ENCODE measurements at regions not wholly inside any gene's neighbourhood (a gene's known extent, or its start where the extent isn't known, plus 50 kb on each side); places are given as distances from the start of the nearest gene placed in this dataset.

DNA sequence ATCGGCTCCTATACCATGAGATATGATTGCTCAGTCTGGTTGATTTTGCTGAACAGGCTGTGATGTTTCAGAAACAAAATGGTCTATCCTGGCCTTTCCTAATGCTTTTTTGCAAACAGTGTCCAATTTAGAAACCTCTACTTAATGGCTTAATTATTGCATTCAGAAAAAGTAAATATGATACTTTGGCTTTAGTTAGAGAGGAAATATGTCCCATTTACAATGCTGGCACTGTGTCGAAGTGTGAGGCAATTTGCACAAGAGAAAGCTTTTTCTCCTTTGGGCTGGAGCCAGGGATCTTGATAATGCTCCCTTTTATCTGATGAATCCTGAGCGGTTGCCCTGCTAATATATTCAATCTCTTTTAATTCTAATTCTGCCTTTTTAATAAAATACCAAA lies 418.9 kb downstream of the EPHA4 start:
- DNase-seq, result no peak

DNA sequence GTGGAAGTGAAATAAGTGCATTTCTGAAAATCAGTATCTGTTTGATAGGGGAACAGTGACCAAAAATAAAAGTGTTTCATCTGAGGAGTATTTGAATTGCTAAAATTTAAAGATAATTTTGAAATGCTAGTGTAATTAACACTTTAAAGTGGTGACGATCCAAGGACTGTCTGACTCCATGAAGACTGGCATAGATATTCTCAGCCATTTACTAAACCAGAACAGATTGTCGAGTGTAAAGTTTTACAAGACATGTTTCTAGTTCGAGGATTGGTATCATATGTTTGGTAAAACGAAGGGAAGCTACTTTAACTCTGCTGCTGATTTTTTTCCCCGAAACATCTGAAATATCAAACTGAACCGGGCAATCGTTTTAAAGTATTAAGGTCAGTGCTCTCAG lies 417.9 kb downstream of the EPHA4 start:
- no peak for DNase-seq

DNA sequence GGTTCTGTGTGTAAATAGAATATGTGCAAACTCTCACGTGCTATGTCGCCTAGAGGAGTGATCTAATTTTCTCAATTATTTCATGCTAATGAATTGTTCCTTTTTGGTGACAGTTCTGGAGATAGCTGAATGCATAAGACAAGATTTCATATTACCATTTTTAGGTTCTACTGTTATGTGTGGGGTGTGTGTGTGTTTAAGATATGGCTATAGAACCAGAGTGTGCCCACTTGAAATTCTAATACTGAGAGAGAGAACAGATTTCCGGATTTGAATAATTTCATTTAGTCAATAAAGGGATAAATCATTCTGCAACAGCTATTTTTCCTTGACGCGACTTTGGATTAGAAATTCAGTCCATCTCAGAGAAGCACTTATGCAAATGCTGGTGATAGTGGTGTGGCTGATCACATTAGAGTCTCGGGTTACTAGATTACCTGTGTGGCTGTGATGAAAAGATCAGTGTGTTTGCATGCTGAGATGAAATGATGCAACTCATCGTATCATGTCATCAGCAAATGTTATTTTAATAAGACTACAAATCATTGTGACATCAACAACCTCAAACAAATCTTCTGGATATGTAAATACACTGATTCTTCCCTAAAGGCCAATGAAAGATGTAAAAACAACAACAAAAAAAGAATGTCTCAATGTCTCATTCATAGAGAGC lies 415.9 kb downstream of the EPHA4 start:
- DNase-seq, result no peak

GRCh38 chr2:221161186-221161585 lies 410.9 kb downstream of the EPHA4 start:
- no peak for DNase-seq

DNA sequence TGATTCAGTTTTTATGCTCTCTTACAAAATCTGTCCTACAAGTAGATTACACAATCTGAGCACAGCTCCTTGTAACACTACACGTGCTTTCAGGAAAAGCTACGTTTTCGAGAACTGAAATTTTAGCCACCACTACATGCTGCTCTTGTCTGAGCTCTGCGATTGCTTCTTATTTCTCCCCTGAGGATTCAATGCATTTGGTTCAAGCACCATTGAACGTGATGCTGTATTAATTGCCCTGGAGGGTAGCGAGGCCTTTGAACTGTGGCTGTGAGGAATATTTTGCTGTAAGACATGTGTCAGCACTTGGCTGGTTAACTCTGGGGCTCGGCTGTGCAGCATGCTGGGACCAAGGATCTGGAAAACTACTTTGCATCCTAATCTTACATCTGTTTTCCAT lies 405.8 kb downstream of the EPHA4 start:
- DNase-seq, result no peak

- no peak for DNase-seq
Measured at GRCh38 chr2:221167561-221167960, 404.5 kb downstream of the EPHA4 start.

DNA sequence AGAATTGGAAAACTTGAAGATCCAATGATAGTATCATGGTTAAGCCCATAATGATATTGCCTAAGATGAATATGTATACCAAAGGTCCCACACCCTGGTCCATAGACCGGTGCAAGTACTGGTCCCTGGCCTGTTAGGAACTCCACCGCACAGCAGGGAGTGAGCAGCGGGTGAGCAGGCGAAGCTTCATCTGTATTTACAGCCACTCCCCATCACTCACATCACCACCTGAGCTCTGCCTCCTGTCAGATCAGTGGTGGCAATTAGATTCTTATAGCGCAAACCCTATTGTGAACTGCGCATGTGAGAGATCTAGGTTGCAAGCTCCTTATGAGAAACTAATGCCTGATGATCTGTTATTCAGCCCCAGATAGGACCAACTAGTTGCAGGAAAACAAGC lies 402.4 kb downstream of the EPHA4 start:
- DNase-seq, result no peak

- no peak for DNase-seq
Measured at GRCh38 chr2:221170548-221170947, 401.6 kb downstream of the EPHA4 start.

DNA sequence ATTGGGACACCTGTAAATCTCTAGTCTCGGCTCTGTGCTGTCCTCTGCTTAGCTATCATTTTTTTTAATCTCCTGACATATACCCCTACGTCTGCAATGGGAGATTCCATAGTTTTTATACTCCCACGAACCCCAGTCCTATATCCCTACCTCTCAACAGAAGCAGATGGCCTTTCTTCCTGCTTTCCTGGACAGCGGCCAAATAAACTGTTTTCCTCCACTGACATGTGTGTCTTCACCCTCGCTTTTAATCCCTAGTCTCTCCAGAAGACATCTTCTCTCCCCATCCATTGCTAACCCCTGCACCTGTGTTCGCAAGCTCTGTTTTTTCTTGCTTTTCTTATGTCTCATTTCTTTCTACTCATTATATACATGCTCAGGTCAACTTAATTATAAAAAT lies 395.4 kb downstream of the EPHA4 start:
- no peak for DNase-seq

DNA sequence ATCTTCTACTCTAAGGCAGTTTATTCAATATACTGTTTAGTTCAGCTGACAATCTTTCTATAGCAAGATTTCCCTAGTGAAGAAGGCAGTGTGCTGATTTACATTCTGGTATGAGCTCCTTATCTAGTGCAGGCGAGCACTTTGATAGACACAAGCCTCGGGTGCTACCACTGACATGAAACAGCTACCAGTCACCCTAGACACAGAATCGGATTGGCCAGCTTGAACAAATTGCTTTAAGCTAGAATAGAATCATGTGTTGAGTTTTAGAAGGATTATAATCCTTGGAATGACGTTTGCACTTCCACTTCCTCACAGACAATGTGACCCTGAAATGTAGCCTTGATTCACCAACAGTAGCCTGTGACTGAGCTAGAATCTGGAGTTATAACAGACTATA lies 394.0 kb downstream of the EPHA4 start:
- no peak for DNase-seq

GRCh38 chr2:221186873-221187272 lies 385.2 kb downstream of the EPHA4 start:
- no peak for DNase-seq

- no peak for DNase-seq
Measured at GRCh38 chr2:221189431-221190067, 382.6 kb downstream of the EPHA4 start.

DNA sequence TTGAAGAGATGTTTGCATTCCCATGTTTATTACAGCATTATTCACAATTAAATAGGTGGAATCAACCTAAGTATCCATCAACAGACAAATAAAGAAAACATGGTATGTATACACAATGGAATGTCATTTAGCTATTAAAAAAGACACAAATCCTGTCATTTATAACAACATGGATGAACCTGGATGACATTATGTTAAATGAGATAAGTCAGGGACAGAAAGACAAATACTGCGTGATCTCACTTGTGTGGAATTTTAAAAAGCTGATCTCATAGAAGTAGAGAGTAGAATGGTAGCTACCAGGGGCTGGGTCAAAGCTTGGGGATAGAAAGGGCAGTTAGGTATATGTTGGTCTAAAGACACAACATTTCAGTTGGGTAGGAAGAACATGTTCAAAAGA lies 376.3 kb downstream of the EPHA4 start:
- DNase-seq, result no peak

GRCh38 chr2:221197225-221197856 lies 374.8 kb downstream of the EPHA4 start:
- no peak for DNase-seq

GRCh38 chr2:221198309-221198708 lies 373.8 kb downstream of the EPHA4 start:
- DNase-seq, result no peak

GRCh38 chr2:221200184-221200839 lies 371.8 kb downstream of the EPHA4 start:
- DNase-seq, result no peak

DNA sequence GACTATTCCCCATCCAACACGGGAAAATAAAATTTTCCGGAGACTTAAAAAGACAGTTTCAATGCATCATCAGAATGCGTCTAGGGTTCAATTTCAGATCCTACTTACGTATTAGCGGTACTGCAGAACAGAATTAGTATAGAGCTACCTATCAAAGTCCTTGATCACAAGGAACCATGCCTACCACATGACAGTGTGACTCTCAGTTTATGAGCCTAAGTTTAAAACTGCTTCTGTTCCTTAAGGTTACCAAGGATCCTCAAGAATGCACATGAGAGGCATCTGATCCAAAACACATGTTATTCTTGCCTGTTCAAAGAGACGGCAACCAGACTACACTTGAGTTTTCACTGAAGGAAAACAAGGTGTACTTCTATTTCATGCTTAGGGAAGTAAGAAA lies 369.7 kb downstream of the EPHA4 start:
- DNase-seq, result no peak

DNA sequence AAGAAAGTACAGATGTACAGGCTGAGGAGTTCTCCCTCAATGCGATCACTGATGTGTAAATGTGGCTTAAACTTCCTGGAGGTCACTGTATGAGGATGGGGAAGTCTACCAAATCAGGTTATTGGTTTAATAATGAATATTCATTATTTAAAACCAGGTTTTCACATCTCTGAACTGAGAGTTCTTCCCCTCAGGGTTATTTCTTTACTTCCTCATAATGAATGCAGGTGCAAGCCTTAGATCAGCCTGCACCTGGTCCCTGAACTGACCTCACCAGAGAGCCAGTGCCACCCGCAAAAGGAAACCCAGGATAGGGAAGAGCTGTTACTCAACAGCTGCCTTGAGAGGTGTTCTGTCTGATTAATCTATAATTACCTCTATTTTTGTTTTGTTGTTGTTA lies 369.0 kb downstream of the EPHA4 start:
- DNase-seq, result no peak

GRCh38 chr2:221203856-221204255 lies 368.2 kb downstream of the EPHA4 start:
- no peak for DNase-seq

GRCh38 chr2:221204699-221205098 lies 367.4 kb downstream of the EPHA4 start:
- DNase-seq, result no peak

DNA sequence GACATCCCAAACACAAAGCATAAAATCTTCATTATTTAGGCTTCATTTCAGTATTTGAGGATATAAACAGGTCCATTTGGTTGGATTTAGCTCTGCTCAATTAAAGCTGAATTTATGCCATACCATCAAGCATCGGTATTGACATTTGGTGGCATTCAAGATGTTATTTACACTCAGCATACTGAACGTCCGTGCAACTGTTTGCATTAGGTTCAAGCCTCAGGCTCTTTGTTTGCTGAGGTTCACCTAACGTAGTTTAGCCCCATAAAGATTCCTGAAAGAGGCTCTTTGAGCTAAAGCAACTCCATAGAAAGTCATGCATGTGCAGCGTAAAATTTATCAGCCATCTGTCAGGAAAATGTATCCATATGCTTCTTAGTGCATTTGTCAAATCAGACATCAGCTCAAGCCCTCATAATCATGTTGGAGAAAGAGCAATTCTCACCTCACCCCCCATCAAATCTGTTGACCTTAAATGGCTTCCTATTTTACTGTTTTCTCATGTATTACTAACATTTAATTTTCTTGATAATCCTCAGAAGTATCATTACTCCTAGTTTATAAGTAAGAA lies 366.9 kb downstream of the EPHA4 start:
- DNase-seq, result no peak

GRCh38 chr2:221210686-221211085 lies 361.4 kb downstream of the EPHA4 start:
- DNase-seq, result no peak

DNA sequence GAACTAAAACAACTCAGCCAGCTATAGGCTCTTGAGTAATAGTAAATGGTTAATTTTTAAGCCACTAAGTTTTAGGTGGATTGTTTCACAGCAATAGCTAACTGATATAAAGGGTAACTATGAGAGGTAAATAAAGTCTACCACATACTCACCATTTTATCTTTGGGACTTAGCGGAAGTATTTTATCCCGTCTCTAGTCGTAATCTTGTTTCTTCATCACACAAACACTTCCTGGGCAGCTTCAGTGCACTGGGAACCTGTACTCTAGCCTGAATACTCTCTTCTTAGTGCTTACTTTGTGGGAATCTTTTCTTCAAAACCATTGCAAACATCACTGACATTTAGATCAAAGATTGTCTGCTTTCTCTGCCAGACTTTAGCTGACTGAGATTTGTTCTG lies 360.5 kb downstream of the EPHA4 start:
- no peak for DNase-seq

- DNase-seq, result no peak
Measured at GRCh38 chr2:221212105-221212504, 360.0 kb downstream of the EPHA4 start.

Data from CD4-positive, alpha-beta T cell treated with Interleukin-4 for 4 hours (primary cell).